HG03558 (cell line): ENCODE measurements at regions not wholly inside any gene's neighbourhood (a gene's known extent, or its start where the extent isn't known, plus 50 kb on each side); places are given as distances from the start of the nearest gene placed in this dataset.
"Not testable (repeated sequence)": the region's sequence is repeated elsewhere in the genome, so short reads cannot be mapped to it uniquely, and the experiment has no call there.

Experiments
- ATAC-seq: cut with Tn5 transposase; IDR thresholded peaks from one replicate; pipeline ENCODE4 v1.9.1; 2021; ENCODE audit warnings: moderate number of reproducible peaks; ENCODE audit not compliant: unreplicated experiment; ENCODE audit errors: extremely low read depth

DNA sequence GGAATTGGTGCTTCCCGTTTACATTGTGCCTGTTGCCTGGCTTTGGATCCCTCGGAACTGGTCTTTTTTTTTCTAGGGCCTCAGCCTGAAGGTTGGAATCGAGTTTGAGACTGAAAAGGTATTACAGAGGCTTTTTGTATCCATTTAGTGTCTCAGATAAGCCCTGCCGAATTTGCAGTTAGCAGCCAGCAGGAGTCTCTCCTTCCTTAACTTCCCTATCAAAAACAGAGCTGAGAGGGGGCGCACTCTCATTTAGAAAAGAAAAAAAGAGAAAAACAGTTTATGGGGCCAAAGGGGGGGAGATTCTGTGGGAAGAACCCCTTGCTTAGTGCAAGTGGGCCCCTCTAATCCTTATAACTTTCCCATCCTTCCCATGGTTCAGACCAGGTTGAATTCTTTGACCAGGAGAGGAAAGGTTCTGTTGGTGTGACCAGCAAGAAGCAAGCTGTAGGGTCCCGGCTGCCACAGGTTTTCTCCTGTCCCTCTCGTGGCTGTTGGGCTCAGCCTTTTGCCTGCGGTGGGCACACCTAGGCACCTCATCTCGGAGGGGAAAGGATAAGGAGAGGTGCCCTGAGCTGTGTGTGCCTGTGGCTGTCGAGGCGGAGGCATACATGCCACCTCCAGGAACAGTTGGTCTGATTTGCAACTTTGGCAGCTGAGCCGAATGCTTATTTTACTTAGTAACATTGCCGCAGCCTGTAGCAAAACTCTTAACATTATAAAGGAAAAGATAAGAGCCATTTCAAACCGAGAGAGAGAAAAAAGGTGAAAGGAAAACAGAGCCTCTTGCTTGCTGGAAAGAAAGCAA lies 565.0 kb upstream of the CNTN5 start:
- no peak for ATAC-seq

DNA sequence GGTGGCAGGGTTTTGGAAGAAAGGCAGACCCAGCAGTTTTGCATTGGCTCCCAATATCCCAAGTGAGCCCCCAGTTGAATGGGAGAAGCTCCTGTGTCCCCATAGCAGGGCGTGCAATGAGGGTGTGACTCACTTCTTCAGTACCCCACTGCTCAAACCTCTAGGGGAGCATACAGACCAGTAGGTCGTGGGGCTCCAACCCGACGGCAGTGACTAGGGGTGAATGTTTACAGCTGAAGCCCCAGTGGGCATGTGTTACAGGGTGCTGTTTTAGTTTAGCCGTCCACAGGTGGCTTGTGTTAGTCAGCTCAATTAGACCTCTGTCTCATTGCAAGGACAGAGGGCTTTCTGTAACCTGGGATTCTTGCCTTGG lies 564.5 kb upstream of the CNTN5 start:
- no peak for ATAC-seq

DNA sequence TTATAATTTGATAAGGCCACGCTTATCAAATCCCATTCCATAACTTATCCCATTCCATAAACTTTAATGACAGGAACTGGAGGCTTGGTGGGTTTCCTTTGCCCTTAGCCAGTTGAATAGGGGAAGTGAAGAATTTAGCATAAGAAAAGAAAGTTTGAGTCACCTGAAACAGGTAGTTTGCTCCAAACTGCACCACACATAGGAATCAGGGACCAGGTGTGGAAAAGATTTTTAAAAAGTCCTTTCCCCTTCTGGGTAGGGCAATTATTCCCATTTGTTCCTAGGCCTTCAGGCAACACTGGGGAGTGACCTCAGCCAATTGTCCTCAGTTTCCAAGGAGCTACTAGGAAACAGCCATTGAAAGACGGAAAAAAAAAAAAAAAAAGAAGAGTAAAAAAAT lies 525.7 kb upstream of the CNTN5 start:
- ATAC-seq, result no peak

DNA sequence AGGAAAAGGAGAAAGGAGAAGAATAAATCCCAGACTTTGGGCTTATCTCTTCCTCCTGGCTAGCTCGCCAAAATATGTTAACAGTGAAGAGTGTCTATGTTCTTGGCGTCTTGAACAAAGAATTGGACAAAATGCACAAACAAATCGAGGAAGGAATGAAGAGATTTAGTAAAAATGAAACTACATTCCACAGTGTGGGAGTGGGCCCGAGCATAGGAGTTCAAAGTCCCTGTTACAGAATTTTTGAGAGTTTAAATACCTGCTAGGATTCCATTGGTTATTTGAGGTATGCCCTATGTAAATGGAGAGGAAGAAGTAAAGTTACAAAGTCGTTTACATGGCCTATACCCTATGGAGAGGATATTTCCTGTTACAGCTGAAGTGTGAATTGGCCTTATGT lies 525.1 kb upstream of the CNTN5 start:
- no peak for ATAC-seq

DNA sequence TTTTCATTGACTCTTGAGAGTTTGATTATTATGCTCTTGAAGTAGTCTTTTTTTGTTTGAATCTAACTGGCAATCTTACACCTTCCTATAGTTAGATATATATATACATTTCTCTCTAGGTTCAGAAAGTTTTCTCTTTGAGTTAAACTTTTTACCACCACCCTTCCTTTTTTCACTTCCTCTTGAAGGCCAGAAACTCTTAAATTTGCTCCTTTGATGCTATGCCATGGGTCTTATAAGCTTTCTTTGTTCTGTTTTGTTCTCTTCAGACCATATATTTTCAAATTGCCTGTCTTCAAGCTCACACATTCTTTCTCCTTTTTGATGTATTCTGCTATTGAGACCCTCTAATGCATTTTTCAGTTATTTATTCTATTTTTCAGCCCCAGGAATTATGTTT lies 513.5 kb upstream of the CNTN5 start:
- no peak for ATAC-seq

DNA sequence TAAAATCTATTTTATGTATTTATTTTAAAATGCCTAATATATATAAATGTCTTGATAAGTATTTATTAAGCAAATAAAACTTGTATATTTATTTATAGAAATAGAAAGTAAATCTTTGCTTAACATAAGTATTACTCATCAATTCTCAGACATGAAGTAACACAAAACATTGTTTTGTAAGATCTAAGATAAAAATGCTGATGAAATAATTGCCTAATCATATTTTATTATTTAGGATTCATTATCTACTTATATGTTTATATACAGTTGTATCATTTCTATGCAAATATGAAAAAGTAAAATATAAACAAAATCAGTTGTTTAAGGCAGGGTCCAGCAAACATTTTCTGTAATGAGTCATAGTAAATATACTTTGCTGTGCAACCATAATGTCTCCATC lies 507.8 kb upstream of the CNTN5 start:
- no peak for ATAC-seq

DNA sequence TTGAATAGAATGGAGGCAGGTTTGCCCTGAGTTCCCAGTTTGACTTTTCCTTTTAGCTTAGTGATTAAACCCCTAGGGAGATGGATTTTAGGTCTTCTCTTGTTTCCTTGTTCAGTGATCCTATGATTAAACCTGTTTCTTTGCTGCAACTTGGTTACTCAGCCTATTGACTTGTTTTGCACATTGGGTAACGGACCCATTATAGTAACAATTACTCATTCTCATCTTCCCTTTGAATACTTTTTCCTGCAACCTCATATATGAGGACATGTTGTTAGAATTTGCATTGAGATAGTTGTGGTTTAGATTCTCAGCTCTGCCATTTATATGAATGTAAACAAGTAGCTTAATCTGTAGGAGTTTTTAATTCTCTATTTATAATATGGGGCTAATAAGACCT lies 489.2 kb upstream of the CNTN5 start:
- no peak for ATAC-seq

DNA sequence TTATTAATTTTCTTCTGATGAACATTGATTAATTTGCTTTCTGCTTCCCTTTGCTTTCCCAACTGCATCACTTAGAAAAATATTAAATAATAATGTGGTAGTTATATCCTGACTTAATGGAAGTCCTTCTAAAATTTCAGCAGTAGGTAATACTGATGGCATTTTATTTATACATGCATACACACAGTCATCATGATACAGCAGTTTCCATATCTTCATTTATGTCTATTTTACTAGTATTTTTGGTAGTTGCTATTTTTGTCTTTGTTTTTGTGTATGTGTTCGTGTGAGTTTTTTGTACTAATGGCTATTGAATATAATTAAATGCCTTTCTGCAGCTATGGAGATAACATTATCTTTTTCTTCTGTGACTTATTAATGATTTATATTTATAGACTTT lies 484.7 kb upstream of the CNTN5 start:
- ATAC-seq, result no peak

DNA sequence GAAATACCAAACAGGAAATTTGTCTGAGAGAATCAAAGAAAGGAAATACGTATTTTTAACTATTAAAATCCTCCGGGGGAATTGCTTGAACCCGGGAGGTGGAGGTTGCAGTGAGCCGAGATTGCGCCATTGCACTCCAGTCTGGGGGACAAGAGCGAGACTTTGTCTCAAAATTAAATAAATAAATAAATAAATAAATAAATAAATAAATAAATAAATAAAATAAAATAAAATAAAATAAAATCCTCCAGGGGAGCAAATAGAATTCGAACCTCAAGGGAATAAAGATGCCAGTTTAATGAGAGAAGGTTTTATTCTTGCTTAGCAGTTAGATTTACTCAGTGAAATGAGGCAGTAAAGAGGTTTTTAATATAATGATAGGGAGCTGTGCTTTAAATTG lies 482.4 kb upstream of the CNTN5 start:
- ATAC-seq, result not testable (repeated sequence)

DNA sequence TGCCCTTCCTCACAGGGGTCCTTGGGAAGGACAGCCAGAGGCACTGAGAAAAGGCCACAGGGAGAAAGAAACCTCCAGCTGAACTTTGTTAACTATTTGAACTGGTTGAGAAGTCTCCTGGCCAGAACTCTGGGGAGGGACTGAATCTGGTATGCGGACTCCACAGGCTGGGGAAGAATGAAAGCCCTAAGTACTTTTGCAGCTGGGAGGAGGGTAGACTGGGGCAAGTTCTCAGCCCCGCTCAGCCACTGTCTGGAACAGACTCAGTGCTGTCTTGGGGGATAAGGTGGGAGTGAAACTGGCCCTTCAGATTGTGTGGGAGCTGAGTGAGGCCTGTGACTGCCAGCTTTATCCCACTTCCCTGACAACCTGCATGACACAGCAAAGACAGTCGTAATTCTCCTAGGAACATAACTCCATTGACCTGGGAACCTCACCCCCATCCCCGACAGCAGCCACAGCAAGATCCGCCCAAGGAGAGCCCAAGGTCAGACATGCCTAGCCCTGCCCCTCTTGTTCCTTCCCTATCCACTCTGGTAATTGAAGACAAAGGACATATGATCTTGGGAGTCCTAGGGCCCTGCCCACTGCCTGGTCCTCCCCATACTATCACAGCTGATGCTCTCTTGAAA lies 475.1 kb upstream of the CNTN5 start:
- ATAC-seq, result no peak

DNA sequence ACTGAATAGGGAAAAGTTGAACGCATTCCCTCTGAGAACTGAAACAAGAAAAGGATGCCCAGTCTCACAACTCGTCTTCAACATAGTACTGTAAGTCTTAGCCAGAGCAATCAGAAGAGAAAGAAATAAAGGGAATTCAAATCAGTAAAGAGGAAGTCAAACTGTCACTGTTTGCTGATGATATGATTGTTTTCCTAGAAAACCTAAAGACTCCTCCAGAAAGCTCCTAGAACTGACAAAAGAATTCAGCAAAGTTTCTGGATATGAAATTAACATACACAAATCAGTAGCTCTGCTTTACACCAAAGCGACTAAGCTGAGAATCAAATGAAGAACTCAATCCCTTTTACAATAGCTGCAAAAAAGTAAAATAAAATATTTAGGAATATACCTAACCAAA lies 471.2 kb upstream of the CNTN5 start:
- ATAC-seq, result no peak

DNA sequence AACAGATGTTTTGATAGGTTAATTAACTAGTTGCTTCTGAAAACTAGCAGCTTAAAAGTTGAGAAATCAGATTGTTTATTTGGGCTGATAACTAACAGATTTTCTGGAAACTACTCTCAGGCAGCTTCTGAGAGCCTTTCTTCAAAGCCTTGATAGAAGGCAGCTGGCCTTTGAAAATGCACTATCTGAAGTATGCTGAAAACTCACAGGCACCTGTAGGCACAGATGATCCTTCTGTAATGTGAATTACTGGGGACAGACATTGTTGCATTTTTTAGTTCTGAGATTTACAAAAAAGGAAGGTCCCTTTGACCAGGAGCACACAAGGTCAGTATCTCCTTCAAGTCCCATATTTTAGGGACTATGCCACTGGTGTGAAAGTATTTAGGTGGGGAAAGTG lies 460.8 kb upstream of the CNTN5 start:
- ATAC-seq, result no peak

DNA sequence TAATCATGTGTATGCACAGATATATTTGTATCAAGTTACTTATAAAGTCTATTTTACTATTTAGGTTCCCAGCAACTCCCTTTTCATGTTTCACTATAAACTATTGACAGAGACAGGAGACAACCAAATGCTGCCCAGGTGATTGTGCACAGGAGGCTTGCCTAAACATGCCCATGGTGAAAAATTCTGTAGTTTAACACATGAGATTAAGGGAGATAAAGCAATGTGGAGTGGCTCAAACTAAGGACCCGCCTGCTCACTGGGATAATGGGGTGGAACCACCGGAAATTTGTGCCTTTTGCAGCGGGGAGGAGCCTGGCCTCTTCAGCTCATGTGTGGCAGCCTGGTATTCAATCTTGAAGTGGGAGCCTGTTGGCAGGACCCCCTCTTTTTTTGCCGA lies 459.5 kb upstream of the CNTN5 start:
- no peak for ATAC-seq

DNA sequence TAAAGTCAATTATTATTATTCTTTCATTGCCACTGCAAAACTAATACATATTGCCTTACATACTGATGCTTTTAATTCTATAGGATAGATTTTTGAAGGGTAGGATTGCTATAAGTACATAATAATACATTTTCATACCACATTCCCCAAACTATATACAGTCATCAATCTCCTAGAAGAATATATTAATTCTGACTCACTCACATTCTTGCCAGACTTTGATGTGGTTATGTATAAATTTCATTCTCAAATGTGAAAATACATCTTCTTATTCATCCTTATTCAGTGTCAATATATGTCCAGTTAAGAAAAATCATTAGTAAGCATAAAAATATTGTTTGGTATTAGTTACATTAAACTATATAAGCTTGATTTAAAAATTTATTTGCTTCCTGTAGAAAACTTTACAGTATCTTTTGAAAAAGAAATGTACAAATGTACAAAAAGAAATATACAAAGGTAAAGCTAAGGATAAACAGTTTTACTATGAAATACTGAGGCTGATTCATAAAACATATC lies 458.8 kb upstream of the CNTN5 start:
- ATAC-seq, result no peak

DNA sequence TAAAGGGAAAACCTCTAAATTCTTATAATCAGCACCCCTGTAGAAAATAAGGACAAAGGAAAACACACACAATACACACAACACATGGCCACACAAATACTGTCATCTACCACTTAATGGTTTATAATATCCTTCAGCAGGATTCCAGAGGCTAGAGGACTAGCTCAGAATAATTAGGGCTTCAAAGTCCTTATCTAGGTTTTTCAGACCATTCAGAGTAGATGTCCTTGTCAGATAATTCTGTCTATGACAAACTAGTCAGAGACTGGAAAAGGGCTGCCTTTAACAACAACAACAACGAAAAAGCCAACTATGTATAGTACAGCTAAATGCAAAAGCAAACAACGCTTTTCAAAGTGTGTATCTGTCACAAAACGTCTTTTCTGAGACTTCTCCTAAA lies 456.5 kb upstream of the CNTN5 start:
- no peak for ATAC-seq

DNA sequence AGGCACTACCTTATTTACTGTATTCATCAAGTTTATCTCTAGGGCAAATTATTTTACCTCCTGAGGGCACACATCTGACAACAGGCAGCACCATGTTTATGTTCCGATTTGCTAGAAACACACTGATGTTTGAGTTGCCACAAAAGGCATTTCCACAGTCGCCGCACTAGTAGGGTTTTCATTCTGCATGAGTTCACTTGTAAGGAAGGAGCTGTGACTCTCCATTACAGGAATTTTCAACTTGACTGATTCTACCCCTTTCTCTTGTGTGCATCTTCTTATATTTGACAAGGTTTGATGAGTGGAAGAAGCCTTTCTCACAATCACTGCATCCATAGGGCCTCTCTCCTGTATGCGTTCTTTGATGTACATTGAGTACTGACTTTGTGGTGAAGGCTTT lies 455.9 kb upstream of the CNTN5 start:
- no peak for ATAC-seq

DNA sequence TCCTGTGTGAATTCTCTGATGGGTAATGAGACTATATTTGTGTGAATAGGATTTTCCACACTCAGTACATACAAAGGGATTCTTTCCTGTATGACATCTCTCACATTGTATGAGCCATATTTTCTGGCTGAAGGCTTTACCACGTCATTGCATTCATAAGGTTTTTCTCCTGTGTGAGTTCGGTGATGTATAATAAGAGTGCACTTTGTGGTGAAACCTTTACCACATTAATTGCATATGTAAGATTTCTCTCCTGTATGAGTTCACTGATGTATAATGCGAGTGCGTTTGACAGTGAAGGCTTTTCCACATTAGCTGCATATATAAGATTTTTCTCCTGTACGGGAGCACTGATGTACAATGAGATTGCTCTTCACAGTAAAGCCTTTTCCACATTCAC lies 455.4 kb upstream of the CNTN5 start:
- no peak for ATAC-seq

DNA sequence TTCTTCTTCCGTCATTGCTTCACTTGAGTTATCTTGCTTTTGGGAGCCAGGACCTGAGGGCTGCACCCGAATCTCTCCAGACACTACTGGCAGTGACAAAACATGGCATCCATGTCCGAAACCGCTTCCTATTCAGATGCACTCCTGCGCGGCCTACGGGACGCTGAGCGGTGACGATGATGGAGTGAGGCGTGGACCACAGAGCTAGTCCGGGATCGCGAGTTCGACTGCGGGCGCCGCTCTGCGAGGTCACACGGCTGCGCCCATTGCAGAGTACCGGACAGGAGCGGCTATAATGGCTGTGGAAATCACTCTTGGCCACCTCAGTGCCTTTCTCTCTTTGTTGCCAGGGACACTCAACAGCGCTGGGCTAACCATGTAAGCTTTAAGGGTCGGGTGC lies 453.8 kb upstream of the CNTN5 start:
- ATAC-seq, result no peak

DNA sequence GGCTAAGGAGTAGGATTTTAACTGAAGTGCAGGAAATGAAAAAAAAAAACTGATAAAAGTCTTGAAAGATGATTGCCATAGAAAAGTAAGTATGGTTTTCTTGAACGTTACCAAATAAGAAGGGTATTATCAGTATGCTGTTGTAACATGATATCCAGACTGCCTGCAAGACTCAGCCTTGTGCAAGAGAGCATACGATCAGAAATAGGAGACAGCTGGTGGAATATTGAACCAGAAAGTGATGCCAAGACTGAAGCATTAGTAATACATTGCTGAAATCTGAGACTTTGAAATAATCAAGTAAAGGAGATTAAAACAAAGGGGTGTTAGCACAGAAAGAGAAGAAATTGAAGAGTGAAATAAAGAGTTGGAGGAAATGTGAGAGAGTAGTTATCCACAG lies 452.7 kb upstream of the CNTN5 start:
- ATAC-seq, result no peak

DNA sequence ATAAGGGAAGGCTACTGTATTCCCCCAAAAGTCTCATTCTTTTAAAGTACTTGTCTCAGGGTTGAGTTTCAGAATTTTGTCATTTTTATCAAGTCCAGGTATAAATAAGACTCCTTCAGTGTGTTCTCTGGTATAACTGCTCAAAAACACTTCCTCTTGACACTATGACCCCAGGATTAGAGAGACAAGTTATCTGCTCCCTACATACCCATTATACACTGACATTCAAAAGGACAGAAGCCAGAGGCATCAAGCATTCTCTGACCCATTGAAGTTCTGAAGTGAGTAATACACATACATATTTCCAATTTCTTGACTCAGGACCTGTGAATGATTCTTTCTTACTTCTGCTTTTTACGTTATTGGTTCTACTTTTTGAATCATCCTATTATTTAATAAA lies 447.8 kb upstream of the CNTN5 start:
- ATAC-seq, result no peak

DNA sequence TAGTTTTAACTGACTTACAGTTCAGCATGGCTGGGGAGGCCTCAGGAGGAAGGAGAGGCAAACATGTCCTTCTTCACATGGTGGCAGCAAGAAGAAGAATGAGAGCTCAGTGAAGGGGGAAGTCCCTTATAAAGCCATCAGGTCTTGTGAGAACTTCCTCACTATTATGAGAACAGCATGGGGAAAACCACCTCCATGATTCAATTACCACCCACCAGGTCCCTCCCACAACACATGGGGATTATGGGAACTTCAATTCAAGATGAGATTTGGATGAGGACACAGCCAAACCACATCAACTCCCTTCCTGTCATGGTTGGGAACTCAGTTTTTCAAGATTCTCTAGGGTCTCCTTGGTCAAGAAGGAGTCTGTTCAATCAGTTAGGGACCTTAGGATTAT lies 432.9 kb upstream of the CNTN5 start:
- no peak for ATAC-seq

DNA sequence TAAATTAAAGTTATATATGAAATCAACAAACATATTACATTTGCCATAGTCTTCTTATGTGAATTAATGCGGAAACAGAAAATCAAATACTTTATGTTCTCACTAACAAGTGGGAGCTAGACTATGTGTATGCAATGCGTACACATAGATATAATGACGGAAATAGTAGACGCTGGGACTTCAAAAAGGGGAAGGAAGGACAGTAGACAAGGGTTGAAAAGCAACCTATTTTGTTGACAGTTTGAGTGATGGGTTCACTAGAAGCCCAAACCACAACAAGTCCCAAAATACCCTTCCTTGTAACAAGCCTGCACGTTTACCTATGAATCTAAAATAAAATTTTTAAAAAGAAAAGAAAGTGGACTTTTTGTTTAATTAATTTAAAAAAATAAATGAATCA lies 430.8 kb upstream of the CNTN5 start:
- no peak for ATAC-seq
